Right renal pelvis (tissue), 4 donors: ENCODE measurements at regions not wholly inside any gene's neighbourhood (a gene's known extent, or its start where the extent isn't known, plus 50 kb on each side); places are given as distances from the start of the nearest gene placed in this dataset.
"Not testable (repeated sequence)": the region's sequence is repeated elsewhere in the genome, so short reads cannot be mapped to it uniquely, and the experiment has no call there.

Experiments used
- DNase-seq, 4 donors: peaks; one replicate each; pipeline ENCODE4 v3.0.0-alpha.2; 2013; ENCODE audit warnings: low read depth in 4 of 4, low spot score in 3 of 4, missing footprints in 1 of 4

- DNase-seq, result no peak
These were observed 231.3 kb upstream of the ARHGEF26 start for GRCh38 chr3:153889905-153890334.

GRCh38 chr3:153892126-153892525 lies 229.1 kb upstream of the ARHGEF26 start:
- DNase-seq, result no peak

- DNase-seq, result no peak
These were observed 226.3 kb upstream of the ARHGEF26 start for GRCh38 chr3:153894857-153895256.

DNA sequence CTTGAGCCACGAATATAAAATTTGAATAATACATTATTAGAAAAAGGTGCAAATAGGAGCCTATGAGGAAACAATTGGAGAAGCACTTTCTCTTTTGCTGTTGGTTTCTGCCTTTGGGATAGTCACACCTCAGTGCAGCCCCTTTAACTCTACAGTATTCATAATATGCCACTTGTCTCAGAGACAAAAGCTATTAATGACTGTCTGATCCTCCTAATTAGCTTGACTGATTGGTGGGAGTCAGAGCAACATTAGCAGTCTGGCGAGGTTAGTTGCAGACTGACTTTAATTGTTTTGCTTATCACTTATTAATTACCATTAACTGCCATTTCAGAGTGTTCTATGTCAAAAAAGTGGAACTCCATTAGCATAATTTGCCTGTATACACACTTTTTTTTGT lies 225.0 kb upstream of the ARHGEF26 start:
- no peak for DNase-seq

DNA sequence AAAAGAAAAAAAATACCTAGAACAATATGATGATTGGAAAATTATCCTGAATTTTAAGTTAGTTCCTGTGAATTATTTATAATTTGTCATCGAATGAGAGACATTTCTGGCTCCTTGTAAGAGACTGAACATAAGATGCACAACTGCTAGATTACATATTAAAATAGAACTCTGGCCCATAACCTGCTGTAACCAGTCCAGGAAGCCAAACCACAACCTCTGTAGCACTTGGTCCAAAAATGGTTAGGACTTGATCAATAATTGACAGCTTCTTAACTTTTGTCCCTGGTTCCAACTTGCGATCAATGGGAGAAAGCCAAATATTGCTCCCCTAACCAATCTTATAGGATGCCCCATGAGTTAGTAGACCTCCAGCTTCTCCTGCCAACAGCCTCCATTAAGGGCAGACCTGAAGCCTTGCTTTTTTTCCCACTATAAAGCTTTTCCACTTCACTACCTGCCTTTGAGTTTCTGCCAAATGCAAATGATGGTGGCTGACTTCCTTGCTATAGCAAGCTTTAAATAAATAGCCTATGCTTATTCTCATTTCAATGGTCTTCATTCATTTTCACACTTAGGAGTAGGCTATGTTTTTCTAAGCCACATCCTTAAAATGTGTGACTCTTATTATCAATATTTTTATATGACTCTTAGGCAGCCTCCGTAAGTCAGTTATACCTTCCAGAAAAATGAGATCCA lies 224.0 kb upstream of the ARHGEF26 start:
- no peak for DNase-seq

DNA sequence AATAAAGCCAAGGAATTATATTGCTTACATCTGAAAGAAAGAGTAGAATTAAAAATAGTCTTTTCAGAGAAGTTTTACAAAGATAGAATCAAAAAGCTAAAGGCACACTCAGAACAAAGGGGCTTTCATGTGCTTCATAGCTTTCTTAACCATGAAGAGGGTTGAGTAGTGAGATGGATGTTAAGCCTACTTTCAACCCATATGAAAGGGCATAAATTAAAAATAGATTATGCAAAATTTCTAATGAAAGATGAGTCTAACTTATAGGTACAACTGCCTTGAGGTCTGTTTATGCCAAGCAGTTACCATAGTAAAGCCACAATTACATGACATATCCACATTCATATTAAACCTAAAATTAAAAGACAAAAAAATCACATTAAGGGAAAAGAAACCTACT lies 223.3 kb upstream of the ARHGEF26 start:
- DNase-seq, result no peak

DNA sequence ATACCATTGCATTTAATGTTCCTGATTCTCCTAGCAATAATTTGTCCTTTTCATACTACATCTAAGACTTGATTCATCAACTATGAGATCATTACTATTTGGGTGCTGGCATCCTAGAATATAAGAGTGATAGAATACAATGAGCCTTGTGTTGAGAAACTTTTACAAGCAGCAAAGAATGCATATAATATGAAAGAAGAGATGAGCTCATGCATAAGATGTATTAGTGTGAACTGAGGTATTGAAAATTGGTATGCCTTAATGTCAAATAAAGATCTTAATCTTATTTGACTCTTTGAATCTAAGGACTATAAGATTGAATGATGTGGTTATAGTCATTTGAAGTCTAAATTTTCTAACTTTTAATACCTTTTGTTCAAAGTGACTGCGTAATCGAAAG lies 220.0 kb upstream of the ARHGEF26 start:
- DNase-seq, result no peak

DNA sequence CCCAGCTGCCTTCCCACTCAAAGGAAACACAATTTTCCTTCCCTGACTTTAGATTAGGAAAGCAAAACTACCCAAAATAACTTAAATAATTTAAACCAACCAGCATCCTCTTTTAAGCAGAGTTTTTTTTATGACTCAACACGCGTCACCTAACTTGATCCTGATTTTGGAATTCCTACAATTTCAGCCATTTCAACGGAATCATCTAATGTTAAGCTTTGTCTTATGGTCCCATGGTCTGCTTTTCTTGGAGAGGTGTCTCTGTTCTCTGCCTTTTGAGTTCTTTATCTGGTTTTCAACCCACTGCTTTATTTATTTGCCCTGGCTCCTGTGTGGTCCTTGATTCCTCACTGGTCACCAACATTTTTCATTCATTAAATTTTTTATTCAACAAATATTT lies 219.2 kb upstream of the ARHGEF26 start:
- DNase-seq, result no peak

- DNase-seq, result no peak
These were observed 217.8 kb upstream of the ARHGEF26 start for GRCh38 chr3:153903430-153903829.

DNA sequence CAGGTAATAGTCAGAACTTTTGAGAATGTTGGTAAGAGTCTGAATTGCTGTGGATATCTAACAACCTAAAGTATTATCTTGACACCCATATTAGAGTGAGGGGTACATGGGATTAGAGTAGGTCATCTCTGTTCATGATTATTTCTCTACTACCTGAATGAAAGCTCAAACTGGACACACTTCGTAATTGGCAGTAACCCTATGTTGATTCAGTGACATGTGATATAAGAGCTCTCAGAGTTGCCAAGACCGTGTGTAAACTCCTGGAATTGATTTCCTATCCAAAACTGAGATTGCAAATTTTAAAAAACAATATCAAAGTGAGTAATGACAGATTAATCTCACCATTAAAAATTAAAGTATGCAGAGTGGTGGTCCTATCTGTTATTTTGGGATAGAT lies 214.8 kb upstream of the ARHGEF26 start:
- no peak for DNase-seq

GRCh38 chr3:153910387-153910786 lies 210.8 kb upstream of the ARHGEF26 start:
- no peak for DNase-seq

- DNase-seq, result no peak
These were observed 210.1 kb upstream of the ARHGEF26 start for GRCh38 chr3:153911116-153911515.

- no peak for DNase-seq
These were observed 201.4 kb upstream of the ARHGEF26 start for GRCh38 chr3:153919773-153920172.

DNA sequence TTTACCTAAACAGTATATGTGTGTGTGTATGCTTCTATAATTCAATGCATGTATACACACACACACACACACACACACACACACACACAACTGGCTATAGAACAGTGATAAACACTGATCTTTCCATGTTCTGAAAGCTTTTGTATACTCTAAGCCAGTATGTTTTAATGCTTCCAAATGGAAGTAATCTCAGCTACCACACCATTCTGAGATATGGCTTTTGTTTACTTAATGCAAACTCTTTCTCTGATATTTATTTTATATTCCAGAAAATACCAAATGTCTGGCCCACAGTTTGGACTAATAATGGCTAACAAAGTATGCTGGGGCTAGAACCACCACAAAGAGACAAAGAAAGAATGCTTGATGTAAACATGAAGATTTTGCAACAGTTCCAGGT lies 199.4 kb upstream of the ARHGEF26 start:
- DNase-seq, result no peak

DNA sequence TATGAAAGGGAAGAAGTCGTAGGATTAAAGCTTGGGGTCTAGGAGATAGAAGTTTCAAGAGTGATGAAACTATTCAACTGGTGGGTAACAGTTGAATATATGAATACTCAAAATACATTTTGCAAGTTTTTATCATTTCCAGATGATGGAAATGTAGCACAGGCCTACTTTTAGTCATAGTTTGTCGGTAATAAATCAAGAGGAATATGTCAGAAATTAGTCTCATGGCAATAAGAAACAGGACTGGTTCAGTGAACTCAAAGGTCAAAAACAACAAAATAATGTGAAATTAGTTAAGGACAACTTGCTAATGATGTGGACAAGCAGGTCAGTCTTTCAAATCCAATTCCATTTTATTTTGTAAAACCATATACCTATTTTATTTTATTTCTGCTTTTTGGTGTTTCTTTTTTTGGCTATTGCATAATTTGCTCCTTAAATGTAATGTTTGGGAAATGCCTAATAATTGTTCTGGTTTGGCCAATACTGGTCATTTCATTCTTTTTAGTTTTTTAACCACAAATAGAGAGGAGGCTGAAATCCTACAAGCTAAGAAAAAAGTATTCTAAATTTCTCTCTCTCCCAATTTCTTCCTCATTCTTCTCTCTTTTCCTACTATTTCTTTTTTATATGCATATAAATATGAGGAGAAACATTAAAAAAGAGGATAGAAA lies 195.2 kb upstream of the ARHGEF26 start:
- no peak for DNase-seq

DNA sequence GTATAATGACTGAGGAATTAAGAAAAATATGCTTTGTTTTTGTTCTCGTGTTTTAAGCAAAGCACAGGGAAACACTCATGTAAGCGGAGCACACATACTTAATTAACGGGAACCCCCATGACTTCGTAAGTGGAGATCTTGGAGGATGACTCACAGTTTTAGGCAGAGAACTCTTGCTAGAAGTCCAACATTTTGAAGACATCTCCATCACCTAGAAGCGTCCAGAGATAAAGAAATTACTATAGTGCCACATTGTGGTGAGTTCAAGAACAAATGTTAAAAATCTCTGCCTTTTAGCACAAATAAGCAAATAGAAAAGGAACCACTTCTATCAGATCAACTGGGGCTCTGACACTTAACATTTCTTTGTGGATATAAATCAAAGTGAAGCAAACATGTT lies 194.1 kb upstream of the ARHGEF26 start:
- DNase-seq, result peak in 1 of 4 donors; percentile 16

DNA sequence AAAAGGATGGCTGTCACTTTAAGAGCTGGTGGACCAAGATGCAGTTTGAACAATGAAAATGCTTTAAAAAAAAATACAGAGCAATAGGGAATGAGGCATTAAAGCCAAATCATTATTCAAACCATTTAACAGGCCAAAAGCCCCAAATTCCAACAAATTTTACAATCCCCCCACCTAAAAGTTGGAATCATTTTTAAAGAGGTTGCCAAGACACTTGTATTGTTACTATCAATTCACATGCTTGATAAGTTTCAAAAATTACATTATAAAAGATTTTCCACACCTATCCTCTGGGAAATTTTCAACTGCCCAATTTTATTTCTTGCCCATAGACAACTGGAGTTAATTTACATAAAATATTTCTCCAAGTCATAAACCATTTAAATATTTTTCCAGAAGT lies 192.3 kb upstream of the ARHGEF26 start:
- DNase-seq, result no peak

- not testable (repeated sequence) for DNase-seq
These were observed 187.7 kb upstream of the ARHGEF26 start for GRCh38 chr3:153933481-153933880.

DNA sequence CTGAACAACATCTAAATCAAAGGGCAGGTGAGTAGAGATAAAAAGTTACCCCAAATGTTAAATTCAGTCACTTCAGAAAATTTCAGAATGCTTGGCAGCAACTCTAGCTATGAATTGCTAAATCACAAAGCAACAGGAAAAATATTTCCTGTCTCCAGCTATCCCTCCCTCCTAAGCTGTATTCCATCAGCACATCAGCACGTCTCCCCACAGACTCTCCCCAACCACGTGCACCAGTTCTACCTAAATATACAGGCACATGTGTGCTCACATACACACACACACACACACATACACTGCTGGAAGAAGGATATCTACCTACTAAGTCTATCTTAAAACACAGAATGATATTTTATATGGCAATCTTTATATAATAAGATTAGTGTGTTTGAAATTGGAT lies 177.1 kb upstream of the ARHGEF26 start:
- DNase-seq, result no peak

GRCh38 chr3:153951276-153951675 lies 169.9 kb upstream of the ARHGEF26 start:
- no peak for DNase-seq

DNA sequence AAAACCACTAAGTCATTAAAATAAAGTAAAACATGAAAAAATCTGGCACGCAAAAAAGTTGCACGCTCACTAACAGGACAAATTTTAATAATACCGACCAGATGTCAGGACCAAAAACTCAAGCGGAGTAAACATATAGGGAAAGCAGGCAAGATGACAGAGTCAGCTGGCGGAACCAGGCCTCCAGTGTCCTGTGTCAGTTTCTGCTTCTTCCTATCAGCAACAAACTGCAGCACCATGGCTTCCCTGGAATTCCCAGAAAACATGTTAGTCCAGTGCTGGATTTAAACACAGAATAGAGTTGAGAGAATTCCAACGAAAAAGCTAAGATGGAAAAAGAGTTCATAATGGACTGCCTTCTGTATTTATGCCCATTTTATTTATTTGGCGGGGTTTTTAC lies 169.1 kb upstream of the ARHGEF26 start:
- DNase-seq, result no peak

- no peak for DNase-seq
These were observed 164.6 kb upstream of the ARHGEF26 start for GRCh38 chr3:153956613-153957012.
